NCI-H2029 treated with DMSO at 0.1 percent for 48 hours (cell line): ENCODE measurements at regions not wholly inside any gene's neighbourhood (a gene's known extent, or its start where the extent isn't known, plus 50 kb on each side); places are given as distances from the start of the nearest gene placed in this dataset.
A peak's percentile ranks its signal among the peaks of the same experiment; 100 is the strongest.

Source experiments
- DNase-seq: peaks from one replicate; lab custom pipeline; 2025; lab: John Stamatoyannopoulos, UW

- no peak for DNase-seq
Observed at GRCh38 chr4:182093935-182094334, 149.3 kb upstream of the TENM3 start.

GRCh38 chr4:182101618-182102017 is 141.6 kb upstream of the TENM3 start:
- DNase-seq = no peak

- no peak for DNase-seq
Observed at GRCh38 chr4:182102576-182102975, 140.6 kb upstream of the TENM3 start.

GRCh38 chr4:182103614-182104319 is 139.4 kb upstream of the TENM3 start:
- DNase-seq = no peak

- no peak for DNase-seq
Observed at GRCh38 chr4:182105416-182105815, 137.8 kb upstream of the TENM3 start.

GRCh38 chr4:182107931-182108330 is 135.3 kb upstream of the TENM3 start:
- no peak for DNase-seq

- no peak for DNase-seq
Observed at GRCh38 chr4:182111586-182111985, 131.6 kb upstream of the TENM3 start.

- no peak for DNase-seq
Observed at GRCh38 chr4:182113779-182114178, 129.4 kb upstream of the TENM3 start.

- no peak for DNase-seq
Observed at GRCh38 chr4:182124359-182124758, 118.8 kb upstream of the TENM3 start.

GRCh38 chr4:182126096-182126495 is 117.1 kb upstream of the TENM3 start:
- DNase-seq = no peak

- no peak for DNase-seq
Observed at GRCh38 chr4:182126603-182127002, 116.6 kb upstream of the TENM3 start.

GRCh38 chr4:182133033-182133432 is 110.2 kb upstream of the TENM3 start:
- DNase-seq = no peak

- DNase-seq = no peak
Observed at GRCh38 chr4:182134261-182134660, 108.9 kb upstream of the TENM3 start.

- no peak for DNase-seq
Observed at GRCh38 chr4:182136201-182136600, 107.0 kb upstream of the TENM3 start.

- DNase-seq = no peak
Observed at GRCh38 chr4:182137343-182137742, 105.9 kb upstream of the TENM3 start.

GRCh38 chr4:182139491-182139890 is 103.7 kb upstream of the TENM3 start:
- peak; percentile 38 for DNase-seq

GRCh38 chr4:182140547-182140946 is 102.7 kb upstream of the TENM3 start:
- DNase-seq = no peak

GRCh38 chr4:182141061-182141460 is 102.1 kb upstream of the TENM3 start:
- no peak for DNase-seq

GRCh38 chr4:182142176-182143085 is 100.8 kb upstream of the TENM3 start:
- DNase-seq = no peak

- DNase-seq = no peak
Observed at GRCh38 chr4:182143086-182143821, 99.9 kb upstream of the TENM3 start.

GRCh38 chr4:182143822-182144625 is 99.2 kb upstream of the TENM3 start:
- peak; percentile 63 for DNase-seq
